ENCODE measurements at regions not wholly inside any gene's neighbourhood (a gene's known extent, or its start where the extent isn't known, plus 50 kb on each side); places are given as distances from the start of the nearest gene placed in this dataset.

DNA sequence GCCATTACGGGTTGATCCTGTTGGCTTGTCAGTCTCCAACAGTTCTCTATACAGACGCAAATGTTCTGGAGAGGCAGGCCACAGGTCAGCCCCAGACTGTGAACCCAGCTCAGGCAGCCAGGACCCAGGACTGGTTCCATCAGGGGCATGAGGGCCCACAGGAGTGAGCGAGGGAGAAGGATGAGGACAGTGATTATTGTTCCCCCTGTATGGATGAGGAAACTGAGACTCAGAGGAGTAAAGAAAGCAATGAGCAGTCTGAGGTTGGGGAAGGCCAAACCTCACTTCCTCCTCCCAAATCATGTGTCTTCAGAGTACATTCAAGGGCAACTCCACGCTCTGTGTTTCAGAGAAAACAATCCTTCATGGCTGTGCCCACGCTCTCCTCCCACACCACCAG, 121.9 kb downstream of the RPLP1 start:
- Histone ChIP-seq H3K4me1 (replicated peaks in 1 of 2) (peaks cover 17 to 18% of the 10 kb centered on the region in 2 donors), H3K27ac (no peak overlapping the region), H3K4me3 (no peak overlapping the region)
- ATAC-seq (replicated peaks in 6 of 8), result no peak
- WGBS, 10 experiments, result 40 to 92% (median 80%) methylated on average over 1 to 4 of the region's 5 CpGs; no CpG with 5 or more reads in 4 of the 10 experiments
- in situ Hi-C loops (cut with MboI; ENCODE audit: low pct_unique_long_range_greater_than_20kb in 2 of 9, low sequenced_read_pairs in 9 of 9, unreplicated experiment in 9 of 9), result loop anchor here in 1 of 9 experiments (10.0 kb wide), 1 partner anchor 90 kb away; no protein-coding TSS in a partner anchor

DNA sequence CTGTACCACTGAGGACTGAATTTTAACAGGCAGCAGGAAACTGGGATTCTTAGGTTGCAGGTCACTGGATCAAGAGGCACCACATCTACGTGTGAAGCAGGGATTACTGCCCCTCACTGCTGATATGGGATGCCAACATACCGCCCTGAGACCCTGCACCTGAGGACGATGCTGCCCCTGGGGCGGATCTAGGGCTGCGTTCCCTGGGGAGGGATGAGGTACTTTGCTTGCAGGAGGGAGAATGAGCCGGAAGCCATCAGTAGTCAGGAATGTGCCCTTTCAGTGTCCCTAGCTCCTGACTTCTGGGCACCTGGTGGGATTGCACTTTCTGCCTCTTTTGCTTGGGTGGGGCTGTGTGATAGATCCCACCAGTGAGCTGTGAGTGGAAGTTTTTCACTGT, 122.8 kb downstream of the RPLP1 start:
- in situ Hi-C loops (cut with MboI; ENCODE audit: low pct_unique_long_range_greater_than_20kb in 2 of 9, low sequenced_read_pairs in 9 of 9, unreplicated experiment in 9 of 9), result loop anchor here in 1 of 9 experiments (10.0 kb wide), 1 partner anchor 91 kb away; no protein-coding TSS in a partner anchor
- no peak overlapping the region for H3K4me3 ChIP-seq
- H3K4me1 ChIP-seq (replicated peaks in 1 of 2), result peaks cover 26 to 27% of the 10 kb centered on the region in 2 donors
- H3K27ac ChIP-seq, result no peak overlapping the region
- 74 to 100% (median 100%) methylated on average over 1 to 4 of the region's 6 CpGs; no CpG with 5 or more reads in 7 of the 10 experiments for WGBS, 10 experiments
- ATAC-seq (replicated peaks in 6 of 8), result no peak

DNA sequence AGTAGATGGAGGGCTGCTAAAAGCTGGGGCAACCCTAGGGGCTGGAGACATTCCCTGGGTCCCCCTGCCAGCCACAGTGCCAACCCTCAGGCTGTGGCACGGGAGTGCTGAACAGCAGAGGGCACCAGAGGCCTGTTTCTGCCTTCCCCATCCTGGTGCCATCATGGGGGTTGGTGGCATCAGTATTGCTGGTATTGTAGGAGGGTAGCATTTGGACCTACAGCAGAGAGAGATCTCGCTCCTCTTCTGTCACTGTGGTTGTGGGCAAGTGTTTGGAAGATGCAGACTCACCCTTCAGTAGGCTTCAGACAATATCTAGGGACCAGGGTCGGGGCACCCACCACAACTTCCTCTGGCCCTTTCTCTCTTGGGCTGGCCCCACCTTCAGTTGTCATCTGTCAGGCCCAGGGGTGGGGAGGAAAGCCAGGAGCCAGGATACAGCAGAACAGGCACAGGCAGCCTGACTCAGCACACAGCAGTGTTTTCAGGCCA, 123.5 kb downstream of the RPLP1 start:
- Histone ChIP-seq H3K27ac (no peak overlapping the region), H3K4me1 (replicated peaks in 1 of 2) (peaks cover 26 to 31% of the 10 kb centered on the region in 2 donors), H3K4me3 (no peak overlapping the region)
- in situ Hi-C loops (cut with MboI; ENCODE audit: low pct_unique_long_range_greater_than_20kb in 2 of 9, low sequenced_read_pairs in 9 of 9, unreplicated experiment in 9 of 9), result loop anchor here in 1 of 9 experiments (10.0 kb wide), 1 partner anchor 91 kb away; no protein-coding TSS in a partner anchor
- peak; percentile 70 to 93 (median 82) for ATAC-seq (replicated peaks in 6 of 8)
- WGBS, 10 experiments, result 75 to 80% methylated on average over 1 to 2 of the region's 3 CpGs; no CpG with 5 or more reads in 8 of the 10 experiments

DNA sequence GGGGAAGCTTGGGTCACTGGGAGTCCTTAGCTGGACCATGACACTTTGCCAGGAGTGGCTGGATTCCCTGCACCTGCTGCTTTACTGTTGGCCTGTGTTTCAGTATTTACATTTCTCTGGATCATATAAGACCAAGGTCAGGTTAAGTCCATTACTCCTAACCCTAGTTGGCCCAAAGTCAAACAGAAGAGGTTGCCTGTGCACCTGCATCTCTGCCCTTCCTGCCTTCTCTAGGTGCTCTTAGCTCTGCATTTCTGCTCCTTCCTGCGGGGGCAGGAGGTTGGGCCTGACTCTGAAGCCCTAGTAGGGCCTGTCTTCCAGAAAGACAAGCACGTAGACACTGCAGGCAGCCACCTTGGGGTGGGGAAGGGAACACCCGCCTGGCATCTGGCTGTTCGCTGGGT, 124.3 kb downstream of the RPLP1 start:
- WGBS, 10 experiments, result 59 to 100% (median 100%) methylated on average over 1 to 3 of the region's 4 CpGs; no CpG with 5 or more reads in 5 of the 10 experiments
- H3K4me3 ChIP-seq, result no peak overlapping the region
- no peak overlapping the region for H3K27ac ChIP-seq
- peaks cover 26 to 31% of the 10 kb centered on the region in 2 donors for H3K4me1 ChIP-seq (replicated peaks in 1 of 2)
- in situ Hi-C loops (cut with MboI; ENCODE audit: low pct_unique_long_range_greater_than_20kb in 2 of 9, low sequenced_read_pairs in 9 of 9, unreplicated experiment in 9 of 9), result loop anchor here in 1 of 9 experiments (10.0 kb wide), 1 partner anchor 92 kb away; no protein-coding TSS in a partner anchor
- ATAC-seq (replicated peaks in 6 of 8), result no peak

DNA sequence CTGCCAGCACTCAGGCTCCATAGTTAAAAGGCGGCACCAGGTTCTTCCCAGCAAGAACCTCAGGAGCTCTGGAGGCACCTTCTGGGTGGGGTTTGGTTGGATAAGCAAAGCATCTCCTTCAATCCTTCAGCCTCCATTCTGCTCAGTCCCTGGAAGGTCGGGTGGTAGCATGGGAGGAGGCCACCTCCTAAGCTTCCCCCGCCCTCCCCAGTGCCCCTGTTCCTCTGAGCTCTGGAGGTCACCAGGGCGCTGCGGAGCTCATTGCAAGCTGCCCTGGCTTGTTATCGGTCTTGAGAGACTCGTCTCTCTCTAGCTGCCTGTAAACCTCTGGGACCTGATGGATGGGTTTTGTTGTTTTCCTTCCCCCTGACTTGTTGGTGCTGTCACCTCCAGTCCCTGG, 124.8 kb downstream of the RPLP1 start:
- in situ Hi-C loops (cut with MboI; ENCODE audit: low pct_unique_long_range_greater_than_20kb in 2 of 9, low sequenced_read_pairs in 9 of 9, unreplicated experiment in 9 of 9), result loop anchor here in 1 of 9 experiments (10.0 kb wide), 1 partner anchor 93 kb away; no protein-coding TSS in a partner anchor
- 83 to 100% methylated on average over 1 of the region's 7 CpGs; no CpG with 5 or more reads in 8 of the 10 experiments for WGBS, 10 experiments

DNA sequence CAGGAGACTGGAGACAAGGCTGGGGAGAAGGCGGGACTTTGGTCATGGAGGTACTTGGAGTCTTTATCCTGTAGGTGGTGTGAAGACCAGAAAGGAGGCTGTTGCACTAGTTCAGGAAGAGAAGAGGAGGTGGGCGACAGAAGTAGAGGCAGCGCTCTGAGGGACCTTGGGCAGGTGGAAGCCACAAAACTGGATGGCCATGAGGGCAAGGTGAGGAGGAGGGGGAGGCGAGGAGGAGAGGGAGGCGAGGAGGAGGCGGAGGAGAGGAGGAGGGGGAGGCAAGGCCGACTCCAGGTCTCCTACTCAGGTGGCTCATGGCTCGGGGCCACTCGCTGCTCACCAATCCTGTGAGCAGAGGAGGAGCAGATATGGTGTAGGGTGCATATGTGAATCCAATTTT, 125.6 kb downstream of the RPLP1 start:
- H3K4me1 ChIP-seq (replicated peaks in 1 of 2), result peaks cover 26 to 31% of the 10 kb centered on the region in 2 donors
- ATAC-seq (replicated peaks in 6 of 8), result no peak
- H3K4me3 ChIP-seq, result no peak overlapping the region
- in situ Hi-C loops (cut with MboI; ENCODE audit: low pct_unique_long_range_greater_than_20kb in 2 of 9, low sequenced_read_pairs in 9 of 9, unreplicated experiment in 9 of 9), result loop anchor here in 1 of 9 experiments (10.0 kb wide), 1 partner anchor 93 kb away; no protein-coding TSS in a partner anchor
- no peak overlapping the region for H3K27ac ChIP-seq
- 80 to 100% (median 90%) methylated on average over 1 of the region's 9 CpGs; no CpG with 5 or more reads in 6 of the 10 experiments for WGBS, 10 experiments

More for the DNA sequence above, 124.8 kb downstream of the RPLP1 start:
- H3K4me1 ChIP-seq (replicated peaks in 1 of 2), result peaks cover 26 to 31% of the 10 kb centered on the region in 2 donors
- H3K27ac ChIP-seq, result no peak overlapping the region
- ATAC-seq (replicated peaks in 6 of 8), result no peak
- no peak overlapping the region for H3K4me3 ChIP-seq

DNA sequence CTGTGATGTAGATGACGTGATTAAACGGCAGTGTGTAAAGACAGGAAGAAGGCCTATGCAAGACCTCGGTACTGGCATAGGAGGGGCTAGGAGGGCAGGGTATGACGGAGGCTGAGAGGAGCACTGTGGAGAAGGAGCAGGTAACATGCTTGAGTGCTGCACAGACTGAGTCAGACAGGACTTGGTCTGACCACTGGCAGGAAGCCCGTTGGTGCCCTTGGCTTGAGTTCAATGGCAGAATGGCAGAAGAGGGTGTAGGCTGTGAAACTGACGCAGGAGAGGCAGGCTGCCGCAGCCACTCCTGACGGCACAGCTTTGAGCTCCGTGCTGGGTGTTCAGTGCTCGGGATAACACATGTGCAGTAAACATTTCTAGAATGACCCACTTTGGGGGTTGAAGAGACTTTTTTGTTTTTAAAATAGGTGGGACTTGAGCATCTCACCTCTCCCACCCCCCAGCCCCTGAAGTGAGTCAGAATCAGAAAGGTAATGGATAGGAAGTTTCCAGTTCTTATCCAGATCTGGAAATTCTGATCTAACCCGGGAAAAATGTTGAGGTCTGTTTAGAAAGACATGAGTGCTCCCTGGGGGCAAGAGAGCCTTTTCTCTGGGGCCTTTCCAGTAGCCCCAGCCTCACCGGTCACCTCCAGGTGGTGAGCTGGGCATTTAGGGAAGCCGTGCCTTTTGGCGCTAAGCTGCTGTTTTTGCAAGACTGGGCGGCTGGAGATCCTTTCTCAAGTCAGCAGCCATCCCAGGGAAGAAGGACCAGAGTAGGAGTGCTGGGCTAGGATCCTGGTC, 126.4 kb downstream of the RPLP1 start:
- WGBS, 10 experiments, result 58 to 100% (median 65%) methylated on average over 1 to 9 of the region's 15 CpGs; no CpG with 5 or more reads in 3 of the 10 experiments
- no peak for ATAC-seq (replicated peaks in 6 of 8)
- in situ Hi-C loops (cut with MboI; ENCODE audit: low pct_unique_long_range_greater_than_20kb in 2 of 9, low sequenced_read_pairs in 9 of 9, unreplicated experiment in 9 of 9), result loop anchor here in 1 of 9 experiments (10.0 kb wide), 1 partner anchor 94 kb away; no protein-coding TSS in a partner anchor

DNA sequence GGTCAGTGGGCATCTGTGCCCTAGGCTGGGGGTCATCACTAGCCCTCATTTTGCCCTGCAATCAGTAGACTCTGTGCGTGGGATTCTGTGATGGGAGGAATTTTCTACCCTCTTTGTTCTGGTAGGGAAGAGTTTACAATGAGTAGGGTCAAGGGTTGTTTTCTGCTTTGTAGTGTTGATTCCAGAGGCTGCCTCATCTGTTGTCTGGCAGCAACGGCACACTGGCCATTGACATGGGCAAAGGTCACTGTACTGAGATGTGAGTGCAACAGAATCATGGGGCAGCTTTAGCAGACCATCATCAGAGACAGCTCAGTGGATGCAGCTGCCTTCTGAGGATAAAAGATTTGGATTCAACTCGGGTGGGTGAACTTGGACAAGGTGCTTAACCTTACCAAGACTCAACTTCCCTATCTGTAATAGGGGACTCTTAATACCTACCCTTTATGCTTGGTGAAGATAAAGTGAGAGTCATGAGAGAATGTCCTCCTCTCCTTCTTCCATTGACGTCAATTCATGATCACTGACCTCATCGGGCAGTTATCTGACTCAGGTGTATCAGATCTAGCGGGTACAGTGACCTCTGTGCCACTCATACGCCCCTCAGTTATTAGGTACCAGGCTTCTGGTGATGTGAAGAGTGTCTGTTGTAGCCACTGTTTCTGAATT, 127.5 kb downstream of the RPLP1 start:
- ATAC-seq (replicated peaks in 6 of 8), result no peak
- WGBS, 10 experiments, result 0 to 100% (median 57%) methylated on average over 2 to 5 of the region's 7 CpGs; no CpG with 5 or more reads in 4 of the 10 experiments
- H3K4me1 ChIP-seq (replicated peaks in 1 of 2), result peaks cover 26 to 27% of the 10 kb centered on the region in 2 donors
- in situ Hi-C loops (cut with MboI; ENCODE audit: low pct_unique_long_range_greater_than_20kb in 2 of 9, low sequenced_read_pairs in 9 of 9, unreplicated experiment in 9 of 9), result loop anchor here in 1 of 9 experiments (10.0 kb wide), 1 partner anchor 95 kb away; no protein-coding TSS in a partner anchor
- H3K4me3 ChIP-seq, result no peak overlapping the region
- H3K27ac ChIP-seq, result no peak overlapping the region

More for the DNA sequence above, 126.4 kb downstream of the RPLP1 start:
- Histone ChIP-seq H3K4me1 (replicated peaks in 1 of 2) (peaks cover 26 to 28% of the 10 kb centered on the region in 2 donors), H3K27ac (no peak overlapping the region), H3K4me3 (no peak overlapping the region)

DNA sequence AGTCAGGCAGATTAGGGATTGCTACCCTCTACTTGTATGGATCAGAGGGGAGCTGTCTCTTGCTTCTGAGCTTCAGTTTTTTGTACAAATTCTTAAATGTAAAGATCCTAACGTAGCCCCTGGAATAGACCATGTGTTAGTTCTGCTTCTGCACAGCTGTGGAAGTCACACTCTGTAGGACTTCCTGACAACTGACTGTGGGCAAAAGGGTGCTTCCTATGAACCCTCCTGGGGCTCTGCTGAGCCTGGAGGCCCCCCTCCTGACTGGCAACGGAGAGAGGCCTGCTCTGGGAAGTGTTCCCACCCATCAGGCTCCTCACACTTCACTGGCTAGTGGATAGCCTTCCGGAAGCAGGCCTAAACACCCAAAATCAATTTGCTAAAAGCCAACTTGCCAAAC, 131.0 kb downstream of the RPLP1 start:
- peaks cover 15 to 17% of the 10 kb centered on the region in 2 donors for H3K4me1 ChIP-seq (replicated peaks in 1 of 2)
- ATAC-seq (replicated peaks in 6 of 8), result no peak
- no peak overlapping the region for H3K4me3 ChIP-seq
- WGBS, 10 experiments, result 69 to 100% (median 100%) methylated on average over 1 to 3 of the region's 3 CpGs; no CpG with 5 or more reads in 7 of the 10 experiments
- in situ Hi-C loops (cut with MboI; ENCODE audit: low pct_unique_long_range_greater_than_20kb in 2 of 9, low sequenced_read_pairs in 9 of 9, unreplicated experiment in 9 of 9), result no loop called here
- no peak overlapping the region for H3K27ac ChIP-seq

DNA sequence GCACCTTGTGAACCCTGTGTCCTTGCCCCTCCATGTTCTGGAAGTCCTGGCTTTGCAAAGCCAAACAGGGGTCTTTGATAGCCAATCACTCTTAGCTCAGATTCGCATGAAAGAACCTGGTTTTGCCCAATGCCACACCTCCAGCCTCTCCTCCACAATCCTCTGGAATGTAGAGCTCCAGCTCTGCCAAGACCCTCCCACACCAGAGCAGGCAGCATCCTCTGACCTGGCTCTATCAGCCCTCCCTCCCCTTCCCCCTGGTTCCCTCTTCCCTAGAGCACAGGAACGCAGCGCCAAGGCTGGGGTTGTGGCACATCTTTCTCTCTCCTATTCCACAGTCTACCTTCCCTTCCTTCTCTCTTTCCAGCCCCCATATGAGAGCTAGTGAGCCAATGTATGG, 133.3 kb downstream of the RPLP1 start:
- in situ Hi-C loops (cut with MboI; ENCODE audit: low pct_unique_long_range_greater_than_20kb in 2 of 9, low sequenced_read_pairs in 9 of 9, unreplicated experiment in 9 of 9), result no loop called here
- 17 to 100% (median 95%) methylated on average over 1 to 2 of the region's 3 CpGs; no CpG with 5 or more reads in 6 of the 10 experiments for WGBS, 10 experiments
- Histone ChIP-seq H3K4me3 (no peak overlapping the region), H3K4me1 (replicated peaks in 1 of 2) (no peaks in the 10 kb centered on the region), H3K27ac (no peak overlapping the region)
- no peak for ATAC-seq (replicated peaks in 6 of 8)

DNA sequence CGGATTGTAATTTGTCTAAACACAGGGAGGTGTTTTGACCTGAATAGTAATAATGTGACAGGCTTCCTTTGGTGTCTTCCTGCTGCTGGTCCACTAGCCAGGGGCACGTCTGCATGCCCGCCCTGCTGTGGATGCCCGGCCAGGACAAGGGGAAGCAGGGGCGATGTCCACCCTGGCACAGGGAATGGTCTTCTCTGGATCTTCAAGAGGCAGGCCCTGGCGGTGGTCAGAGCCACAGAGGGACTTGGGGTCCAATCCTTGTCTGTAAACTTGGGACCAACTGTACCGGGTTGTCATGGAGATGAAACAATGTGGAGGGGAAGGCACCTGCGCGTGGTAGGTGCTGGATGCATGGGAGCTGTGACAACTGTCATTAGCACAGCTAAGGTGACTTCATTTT, 134.1 kb downstream of the RPLP1 start:
- Histone ChIP-seq H3K4me1 (replicated peaks in 1 of 2) (no peaks in the 10 kb centered on the region), H3K27ac (no peak overlapping the region), H3K4me3 (no peak overlapping the region)
- in situ Hi-C loops (cut with MboI; ENCODE audit: low pct_unique_long_range_greater_than_20kb in 2 of 9, low sequenced_read_pairs in 9 of 9, unreplicated experiment in 9 of 9), result no loop called here
- ATAC-seq (replicated peaks in 6 of 8), result no peak
- WGBS, 10 experiments, result 72 to 100% (median 90%) methylated on average over 1 to 9 of the region's 9 CpGs; no CpG with 5 or more reads in 3 of the 10 experiments

DNA sequence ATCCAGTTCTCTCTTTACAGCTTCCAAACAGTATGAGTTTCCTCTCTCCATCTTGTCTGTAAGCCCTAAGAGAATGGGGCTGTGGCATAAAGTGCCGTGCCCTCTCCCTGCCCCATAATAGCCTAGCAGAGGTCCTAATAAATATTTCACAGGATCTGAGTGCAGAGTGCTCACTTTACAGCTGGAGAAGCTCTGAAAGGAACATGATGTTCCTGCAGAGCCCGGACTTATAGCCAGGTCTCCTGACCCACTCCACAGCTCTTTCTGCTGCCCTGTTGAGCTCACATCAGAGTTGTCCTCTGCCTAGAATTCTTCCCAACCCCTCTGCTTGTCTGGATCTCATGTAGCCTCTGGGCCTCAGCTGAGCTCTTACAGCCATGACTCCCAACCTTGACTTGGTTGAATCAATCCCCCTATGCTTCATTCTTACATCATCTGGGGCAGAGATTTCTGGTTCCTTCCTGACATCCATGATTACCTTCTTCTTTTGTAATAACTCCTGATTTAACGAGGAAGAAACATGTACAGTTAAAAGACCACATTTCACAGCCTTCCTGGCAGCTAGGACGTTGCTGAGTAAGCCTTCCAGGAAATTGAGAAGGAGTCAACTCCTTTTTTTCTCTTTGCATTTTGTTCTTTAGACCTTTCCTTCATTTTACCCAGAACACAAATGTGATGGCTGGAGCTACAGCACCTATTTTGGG, 135.3 kb downstream of the RPLP1 start:
- in situ Hi-C loops (cut with MboI; ENCODE audit: low pct_unique_long_range_greater_than_20kb in 2 of 9, low sequenced_read_pairs in 9 of 9, unreplicated experiment in 9 of 9), result no loop called here
- H3K4me3 ChIP-seq, result no peak overlapping the region
- no peaks in the 10 kb centered on the region for H3K4me1 ChIP-seq (replicated peaks in 1 of 2)
- WGBS, 10 experiments, result 17 to 93% (median 88%) methylated on average over 1 to 4 of the region's 4 CpGs; no CpG with 5 or more reads in 3 of the 10 experiments
- ATAC-seq (replicated peaks in 6 of 8), result peak in 1 of 8 experiments; percentile 85
- H3K27ac ChIP-seq, result no peak overlapping the region
